KMS-11 (cell line): ENCODE measurements at regions not wholly inside any gene's neighbourhood (a gene's known extent, or its start where the extent isn't known, plus 50 kb on each side); places are given as distances from the start of the nearest gene placed in this dataset.
"Not testable (repeated sequence)": the region's sequence is repeated elsewhere in the genome, so short reads cannot be mapped to it uniquely, and the experiment has no call there.

Experiments used
- H2AFZ ChIP-seq: fragments of 200-600 bp; sonication (generic); 2 replicates; pipeline ENCODE4 v1.6.1; 2016; ENCODE audit warnings: antibody characterized with exemption, mixed run types, low read depth
- H3K27ac ChIP-seq: fragments of 200-600 bp; sonication (generic); 2 replicates; pipeline ENCODE4 v1.6.1; 2016; ENCODE audit warnings: mild to moderate bottlenecking, mixed run types
- H3K27me3 ChIP-seq: fragments of 200-600 bp; sonication (generic); 2 replicates; pipeline ENCODE4 v1.6.1; 2017; ENCODE audit warnings: mild to moderate bottlenecking, low read depth, mixed run types, moderate library complexity; ENCODE audit not compliant: insufficient read depth
- H3K36me3 ChIP-seq: fragments of 200-600 bp; sonication (generic); 2 replicates; pipeline ENCODE4 v1.6.1; 2017; ENCODE audit warnings: mild to moderate bottlenecking, mixed run types; ENCODE audit not compliant: insufficient read depth
- H3K4me1 ChIP-seq: fragments of 200-600 bp; sonication (generic); 2 replicates; pipeline ENCODE4 v1.6.1; 2016; ENCODE audit warnings: mild to moderate bottlenecking, low read depth, mixed run types; ENCODE audit not compliant: poor library complexity, severe bottlenecking
- H3K4me2 ChIP-seq: fragments of 200-600 bp; sonication (generic); 2 replicates; pipeline ENCODE4 v1.7.0; 2016; ENCODE audit warnings: mild to moderate bottlenecking, mixed run types
- H3K4me3 ChIP-seq: fragments of 200-600 bp; sonication (generic); IDR thresholded peaks from 2 replicates; pipeline ENCODE4 v1.6.1; 2017; ENCODE audit warnings: low read depth, low read length, mixed read lengths; ENCODE audit not compliant: insufficient read depth
- H3K79me2 ChIP-seq: fragments of 200-600 bp; sonication (generic); 2 replicates; pipeline ENCODE4 v1.6.1; 2016; ENCODE audit warnings: low read depth, mixed run types; ENCODE audit not compliant: insufficient read depth
- H3K9ac ChIP-seq: fragments of 200-600 bp; sonication (generic); 2 replicates; pipeline ENCODE4 v1.6.1; 2016; ENCODE audit warnings: mild to moderate bottlenecking, mixed run types
- H4K20me1 ChIP-seq: fragments of 200-600 bp; sonication (generic); 2 replicates; pipeline ENCODE4 v1.6.1; 2016; ENCODE audit warnings: mild to moderate bottlenecking, mixed run types; ENCODE audit not compliant: insufficient read depth
- CTCF ChIP-seq: fragments of 200-600 bp; sonication (generic); conservative IDR thresholded peaks from 2 replicates; pipeline ENCODE4 v1.6.1; 2017; ENCODE audit warnings: low read depth, mild to moderate bottlenecking, antibody characterized with exemption, low read length, moderate library complexity, mixed read lengths

GRCh38 chr1:194860248-194861201, 1674.1 kb upstream of the B3GALT2 start:
- H3K9ac ChIP-seq, result no peak overlapping the region
- no peak overlapping the region for H2AFZ ChIP-seq
- H3K27me3 ChIP-seq, result no peaks in the 10 kb centered on the region
- no peaks in the 10 kb centered on the region for H3K4me1 ChIP-seq
- no peaks in the 10 kb centered on the region for H3K79me2 ChIP-seq
- no peaks in the 10 kb centered on the region for H3K36me3 ChIP-seq
- no peak overlapping the region for H3K4me2 ChIP-seq
- no peak overlapping the region for H3K4me3 ChIP-seq
- H3K27ac ChIP-seq, result no peak overlapping the region
- no peaks in the 10 kb centered on the region for H4K20me1 ChIP-seq
- no peak for TF ChIP-seq CTCF

- H3K4me3 ChIP-seq, H3K27ac ChIP-seq, H3K36me3 ChIP-seq, H3K4me2 ChIP-seq, H2AFZ ChIP-seq, H3K79me2 ChIP-seq, H3K9ac ChIP-seq, H4K20me1 ChIP-seq, H3K27me3 ChIP-seq, H3K4me1 ChIP-seq: not testable (repeated sequence)
Observed at GRCh38 chr1:194859481-194860154, 1673.2 kb upstream of the B3GALT2 start.

GRCh38 chr1:194858811-194859480, 1672.5 kb upstream of the B3GALT2 start:
- H3K27ac ChIP-seq, H3K79me2 ChIP-seq, H4K20me1 ChIP-seq, H3K4me2 ChIP-seq, H3K36me3 ChIP-seq, H3K9ac ChIP-seq, H3K27me3 ChIP-seq, H3K4me1 ChIP-seq, H3K4me3 ChIP-seq, H2AFZ ChIP-seq: not testable (repeated sequence)

- H3K9ac ChIP-seq, result no peak overlapping the region
- H3K4me1 ChIP-seq, result peaks cover 16% of the 10 kb centered on the region
- no peaks in the 10 kb centered on the region for H4K20me1 ChIP-seq
- no peaks in the 10 kb centered on the region for H3K36me3 ChIP-seq
- no peak for TF ChIP-seq CTCF
- H3K4me2 ChIP-seq, result no peak overlapping the region
- H3K79me2 ChIP-seq, result no peaks in the 10 kb centered on the region
- H3K27ac ChIP-seq, result no peak overlapping the region
- no peaks in the 10 kb centered on the region for H3K27me3 ChIP-seq
- no peak overlapping the region for H2AFZ ChIP-seq
- H3K4me3 ChIP-seq, result no peak overlapping the region
Observed at GRCh38 chr1:194857413-194857812, 1671.0 kb upstream of the B3GALT2 start.

- no peak for TF ChIP-seq CTCF
- Histone ChIP-seq H3K27ac (no peak overlapping the region), H3K4me2 (no peak overlapping the region), H3K79me2 (no peaks in the 10 kb centered on the region), H3K4me3 (no peak overlapping the region), H3K36me3 (no peaks in the 10 kb centered on the region), H3K9ac (no peak overlapping the region), H3K27me3 (no peaks in the 10 kb centered on the region), H2AFZ (no peak overlapping the region), H4K20me1 (no peaks in the 10 kb centered on the region), H3K4me1 (peaks cover 44% of the 10 kb centered on the region)
Observed at GRCh38 chr1:194848846-194849245, 1662.4 kb upstream of the B3GALT2 start.
